ENCODE measurements at regions not wholly inside any gene's neighbourhood (a gene's known extent, or its start where the extent isn't known, plus 50 kb on each side); places are given as distances from the start of the nearest gene placed in this dataset.

DNA sequence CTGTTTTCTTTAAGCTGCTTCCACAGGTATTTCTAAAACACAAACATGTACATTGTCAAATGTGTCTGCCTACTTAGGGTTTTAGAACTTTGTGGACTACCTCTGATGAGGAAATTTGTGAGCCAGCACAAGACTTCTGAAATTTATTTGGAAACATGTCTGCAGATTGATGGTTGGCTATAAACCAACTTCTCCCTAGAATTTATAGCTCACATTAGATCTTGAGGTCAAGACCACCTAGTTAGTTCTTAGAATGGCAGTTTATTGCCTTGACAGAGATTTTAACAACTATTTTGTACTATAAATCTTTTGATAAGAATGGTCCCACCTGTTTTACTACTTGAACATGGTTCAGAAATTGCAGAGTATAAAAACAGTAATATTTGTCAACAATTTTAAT, 72.7 kb upstream of the AADAT start:
- Mint-ChIP-seq H3K4me3 (no peak overlapping the region), H3K4me1 (no peaks in the 10 kb centered on the region), H3K27me3 (ENCODE audit: low read depth) (no peaks in the 10 kb centered on the region), H3K36me3 (peaks cover 17% of the 10 kb centered on the region), H3K27ac (no peak overlapping the region), H3K9me3 (peaks cover 21% of the 10 kb centered on the region)
- CTCF ChIA-PET = no interaction called here
- DNase-seq (ENCODE audit: low spot score) (no peak), ATAC-seq (no peak)
- POLR2A ChIA-PET = no interaction called here
- no peak for TF ChIP-seq TEAD4 (CRISPR knock-in tag; IDR thresholded peaks at IDR 0.05)
- TF ChIP-seq, protein P1, sequence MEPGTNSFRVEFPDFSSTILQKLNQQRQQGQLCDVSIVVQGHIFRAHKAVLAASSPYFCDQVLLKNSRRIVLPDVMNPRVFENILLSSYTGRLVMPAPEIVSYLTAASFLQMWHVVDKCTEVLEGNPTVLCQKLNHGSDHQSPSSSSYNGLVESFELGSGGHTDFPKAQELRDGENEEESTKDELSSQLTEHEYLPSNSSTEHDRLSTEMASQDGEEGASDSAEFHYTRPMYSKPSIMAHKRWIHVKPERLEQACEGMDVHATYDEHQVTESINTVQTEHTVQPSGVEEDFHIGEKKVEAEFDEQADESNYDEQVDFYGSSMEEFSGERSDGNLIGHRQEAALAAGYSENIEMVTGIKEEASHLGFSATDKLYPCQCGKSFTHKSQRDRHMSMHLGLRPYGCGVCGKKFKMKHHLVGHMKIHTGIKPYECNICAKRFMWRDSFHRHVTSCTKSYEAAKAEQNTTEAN (CRISPR knock-in tag; IDR thresholded peaks at IDR 0.05) = no peak
- TF ChIP-seq GRHL2 (CRISPR knock-in tag; IDR thresholded peaks at IDR 0.05; ENCODE audit: insufficient replicate concordance, severe bottlenecking) = no peak
- TF ChIP-seq ESRRA (CRISPR knock-in tag; IDR thresholded peaks at IDR 0.05; ENCODE audit: borderline replicate concordance) = no peak
- no peak for TF ChIP-seq NFYB (CRISPR knock-in tag; conservative IDR thresholded peaks at IDR 0.05; ENCODE audit: low read depth)
- TF ChIP-seq CREB1 (CRISPR knock-in tag; IDR thresholded peaks at IDR 0.05) = no peak
- no peak for TF ChIP-seq ZNF138 (CRISPR knock-in tag; conservative IDR thresholded peaks at IDR 0.05)
- TF ChIP-seq, protein P2, sequence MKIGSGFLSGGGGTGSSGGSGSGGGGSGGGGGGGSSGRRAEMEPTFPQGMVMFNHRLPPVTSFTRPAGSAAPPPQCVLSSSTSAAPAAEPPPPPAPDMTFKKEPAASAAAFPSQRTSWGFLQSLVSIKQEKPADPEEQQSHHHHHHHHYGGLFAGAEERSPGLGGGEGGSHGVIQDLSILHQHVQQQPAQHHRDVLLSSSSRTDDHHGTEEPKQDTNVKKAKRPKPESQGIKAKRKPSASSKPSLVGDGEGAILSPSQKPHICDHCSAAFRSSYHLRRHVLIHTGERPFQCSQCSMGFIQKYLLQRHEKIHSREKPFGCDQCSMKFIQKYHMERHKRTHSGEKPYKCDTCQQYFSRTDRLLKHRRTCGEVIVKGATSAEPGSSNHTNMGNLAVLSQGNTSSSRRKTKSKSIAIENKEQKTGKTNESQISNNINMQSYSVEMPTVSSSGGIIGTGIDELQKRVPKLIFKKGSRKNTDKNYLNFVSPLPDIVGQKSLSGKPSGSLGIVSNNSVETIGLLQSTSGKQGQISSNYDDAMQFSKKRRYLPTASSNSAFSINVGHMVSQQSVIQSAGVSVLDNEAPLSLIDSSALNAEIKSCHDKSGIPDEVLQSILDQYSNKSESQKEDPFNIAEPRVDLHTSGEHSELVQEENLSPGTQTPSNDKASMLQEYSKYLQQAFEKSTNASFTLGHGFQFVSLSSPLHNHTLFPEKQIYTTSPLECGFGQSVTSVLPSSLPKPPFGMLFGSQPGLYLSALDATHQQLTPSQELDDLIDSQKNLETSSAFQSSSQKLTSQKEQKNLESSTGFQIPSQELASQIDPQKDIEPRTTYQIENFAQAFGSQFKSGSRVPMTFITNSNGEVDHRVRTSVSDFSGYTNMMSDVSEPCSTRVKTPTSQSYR (CRISPR knock-in tag; IDR thresholded peaks at IDR 0.05) = no peak
- TF ChIP-seq, protein P3, sequence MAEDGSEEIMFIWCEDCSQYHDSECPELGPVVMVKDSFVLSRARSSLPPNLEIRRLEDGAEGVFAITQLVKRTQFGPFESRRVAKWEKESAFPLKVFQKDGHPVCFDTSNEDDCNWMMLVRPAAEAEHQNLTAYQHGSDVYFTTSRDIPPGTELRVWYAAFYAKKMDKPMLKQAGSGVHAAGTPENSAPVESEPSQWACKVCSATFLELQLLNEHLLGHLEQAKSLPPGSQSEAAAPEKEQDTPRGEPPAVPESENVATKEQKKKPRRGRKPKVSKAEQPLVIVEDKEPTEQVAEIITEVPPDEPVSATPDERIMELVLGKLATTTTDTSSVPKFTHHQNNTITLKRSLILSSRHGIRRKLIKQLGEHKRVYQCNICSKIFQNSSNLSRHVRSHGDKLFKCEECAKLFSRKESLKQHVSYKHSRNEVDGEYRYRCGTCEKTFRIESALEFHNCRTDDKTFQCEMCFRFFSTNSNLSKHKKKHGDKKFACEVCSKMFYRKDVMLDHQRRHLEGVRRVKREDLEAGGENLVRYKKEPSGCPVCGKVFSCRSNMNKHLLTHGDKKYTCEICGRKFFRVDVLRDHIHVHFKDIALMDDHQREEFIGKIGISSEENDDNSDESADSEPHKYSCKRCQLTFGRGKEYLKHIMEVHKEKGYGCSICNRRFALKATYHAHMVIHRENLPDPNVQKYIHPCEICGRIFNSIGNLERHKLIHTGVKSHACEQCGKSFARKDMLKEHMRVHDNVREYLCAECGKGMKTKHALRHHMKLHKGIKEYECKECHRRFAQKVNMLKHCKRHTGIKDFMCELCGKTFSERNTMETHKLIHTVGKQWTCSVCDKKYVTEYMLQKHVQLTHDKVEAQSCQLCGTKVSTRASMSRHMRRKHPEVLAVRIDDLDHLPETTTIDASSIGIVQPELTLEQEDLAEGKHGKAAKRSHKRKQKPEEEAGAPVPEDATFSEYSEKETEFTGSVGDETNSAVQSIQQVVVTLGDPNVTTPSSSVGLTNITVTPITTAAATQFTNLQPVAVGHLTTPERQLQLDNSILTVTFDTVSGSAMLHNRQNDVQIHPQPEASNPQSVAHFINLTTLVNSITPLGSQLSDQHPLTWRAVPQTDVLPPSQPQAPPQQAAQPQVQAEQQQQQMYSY (CRISPR knock-in tag; IDR thresholded peaks at IDR 0.05) = no peak
- TF ChIP-seq, protein P4, sequence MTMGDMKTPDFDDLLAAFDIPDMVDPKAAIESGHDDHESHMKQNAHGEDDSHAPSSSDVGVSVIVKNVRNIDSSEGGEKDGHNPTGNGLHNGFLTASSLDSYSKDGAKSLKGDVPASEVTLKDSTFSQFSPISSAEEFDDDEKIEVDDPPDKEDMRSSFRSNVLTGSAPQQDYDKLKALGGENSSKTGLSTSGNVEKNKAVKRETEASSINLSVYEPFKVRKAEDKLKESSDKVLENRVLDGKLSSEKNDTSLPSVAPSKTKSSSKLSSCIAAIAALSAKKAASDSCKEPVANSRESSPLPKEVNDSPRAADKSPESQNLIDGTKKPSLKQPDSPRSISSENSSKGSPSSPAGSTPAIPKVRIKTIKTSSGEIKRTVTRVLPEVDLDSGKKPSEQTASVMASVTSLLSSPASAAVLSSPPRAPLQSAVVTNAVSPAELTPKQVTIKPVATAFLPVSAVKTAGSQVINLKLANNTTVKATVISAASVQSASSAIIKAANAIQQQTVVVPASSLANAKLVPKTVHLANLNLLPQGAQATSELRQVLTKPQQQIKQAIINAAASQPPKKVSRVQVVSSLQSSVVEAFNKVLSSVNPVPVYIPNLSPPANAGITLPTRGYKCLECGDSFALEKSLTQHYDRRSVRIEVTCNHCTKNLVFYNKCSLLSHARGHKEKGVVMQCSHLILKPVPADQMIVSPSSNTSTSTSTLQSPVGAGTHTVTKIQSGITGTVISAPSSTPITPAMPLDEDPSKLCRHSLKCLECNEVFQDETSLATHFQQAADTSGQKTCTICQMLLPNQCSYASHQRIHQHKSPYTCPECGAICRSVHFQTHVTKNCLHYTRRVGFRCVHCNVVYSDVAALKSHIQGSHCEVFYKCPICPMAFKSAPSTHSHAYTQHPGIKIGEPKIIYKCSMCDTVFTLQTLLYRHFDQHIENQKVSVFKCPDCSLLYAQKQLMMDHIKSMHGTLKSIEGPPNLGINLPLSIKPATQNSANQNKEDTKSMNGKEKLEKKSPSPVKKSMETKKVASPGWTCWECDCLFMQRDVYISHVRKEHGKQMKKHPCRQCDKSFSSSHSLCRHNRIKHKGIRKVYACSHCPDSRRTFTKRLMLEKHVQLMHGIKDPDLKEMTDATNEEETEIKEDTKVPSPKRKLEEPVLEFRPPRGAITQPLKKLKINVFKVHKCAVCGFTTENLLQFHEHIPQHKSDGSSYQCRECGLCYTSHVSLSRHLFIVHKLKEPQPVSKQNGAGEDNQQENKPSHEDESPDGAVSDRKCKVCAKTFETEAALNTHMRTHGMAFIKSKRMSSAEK (CRISPR knock-in tag; IDR thresholded peaks at IDR 0.05; ENCODE audit: borderline replicate concordance) = no peak
- TF ChIP-seq MYBL2 (CRISPR knock-in tag; IDR thresholded peaks at IDR 0.05) = no peak
- no peak for TF ChIP-seq GTF2I (CRISPR knock-in tag; conservative IDR thresholded peaks at IDR 0.05)
- TF ChIP-seq, protein P5, sequence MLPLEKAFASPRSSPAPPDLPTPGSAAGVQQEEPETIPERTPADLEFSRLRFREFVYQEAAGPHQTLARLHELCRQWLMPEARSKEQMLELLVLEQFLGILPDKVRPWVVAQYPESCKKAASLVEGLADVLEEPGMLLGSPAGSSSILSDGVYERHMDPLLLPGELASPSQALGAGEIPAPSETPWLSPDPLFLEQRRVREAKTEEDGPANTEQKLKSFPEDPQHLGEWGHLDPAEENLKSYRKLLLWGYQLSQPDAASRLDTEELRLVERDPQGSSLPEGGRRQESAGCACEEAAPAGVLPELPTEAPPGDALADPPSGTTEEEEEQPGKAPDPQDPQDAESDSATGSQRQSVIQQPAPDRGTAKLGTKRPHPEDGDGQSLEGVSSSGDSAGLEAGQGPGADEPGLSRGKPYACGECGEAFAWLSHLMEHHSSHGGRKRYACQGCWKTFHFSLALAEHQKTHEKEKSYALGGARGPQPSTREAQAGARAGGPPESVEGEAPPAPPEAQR (CRISPR knock-in tag; IDR thresholded peaks at IDR 0.05) = no peak
- TF ChIP-seq SOX15 (CRISPR knock-in tag; IDR thresholded peaks at IDR 0.05) = no peak
- no peak for TF ChIP-seq ZNF317 (CRISPR knock-in tag; IDR thresholded peaks at IDR 0.05; ENCODE audit: borderline replicate concordance, low read depth)
- no peak for TF ChIP-seq ZNF232 (CRISPR knock-in tag; IDR thresholded peaks at IDR 0.05)
- TF ChIP-seq, protein P6, sequence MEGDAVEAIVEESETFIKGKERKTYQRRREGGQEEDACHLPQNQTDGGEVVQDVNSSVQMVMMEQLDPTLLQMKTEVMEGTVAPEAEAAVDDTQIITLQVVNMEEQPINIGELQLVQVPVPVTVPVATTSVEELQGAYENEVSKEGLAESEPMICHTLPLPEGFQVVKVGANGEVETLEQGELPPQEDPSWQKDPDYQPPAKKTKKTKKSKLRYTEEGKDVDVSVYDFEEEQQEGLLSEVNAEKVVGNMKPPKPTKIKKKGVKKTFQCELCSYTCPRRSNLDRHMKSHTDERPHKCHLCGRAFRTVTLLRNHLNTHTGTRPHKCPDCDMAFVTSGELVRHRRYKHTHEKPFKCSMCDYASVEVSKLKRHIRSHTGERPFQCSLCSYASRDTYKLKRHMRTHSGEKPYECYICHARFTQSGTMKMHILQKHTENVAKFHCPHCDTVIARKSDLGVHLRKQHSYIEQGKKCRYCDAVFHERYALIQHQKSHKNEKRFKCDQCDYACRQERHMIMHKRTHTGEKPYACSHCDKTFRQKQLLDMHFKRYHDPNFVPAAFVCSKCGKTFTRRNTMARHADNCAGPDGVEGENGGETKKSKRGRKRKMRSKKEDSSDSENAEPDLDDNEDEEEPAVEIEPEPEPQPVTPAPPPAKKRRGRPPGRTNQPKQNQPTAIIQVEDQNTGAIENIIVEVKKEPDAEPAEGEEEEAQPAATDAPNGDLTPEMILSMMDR (IDR thresholded peaks at IDR 0.05) = no peak
- TF ChIP-seq, protein P7, sequence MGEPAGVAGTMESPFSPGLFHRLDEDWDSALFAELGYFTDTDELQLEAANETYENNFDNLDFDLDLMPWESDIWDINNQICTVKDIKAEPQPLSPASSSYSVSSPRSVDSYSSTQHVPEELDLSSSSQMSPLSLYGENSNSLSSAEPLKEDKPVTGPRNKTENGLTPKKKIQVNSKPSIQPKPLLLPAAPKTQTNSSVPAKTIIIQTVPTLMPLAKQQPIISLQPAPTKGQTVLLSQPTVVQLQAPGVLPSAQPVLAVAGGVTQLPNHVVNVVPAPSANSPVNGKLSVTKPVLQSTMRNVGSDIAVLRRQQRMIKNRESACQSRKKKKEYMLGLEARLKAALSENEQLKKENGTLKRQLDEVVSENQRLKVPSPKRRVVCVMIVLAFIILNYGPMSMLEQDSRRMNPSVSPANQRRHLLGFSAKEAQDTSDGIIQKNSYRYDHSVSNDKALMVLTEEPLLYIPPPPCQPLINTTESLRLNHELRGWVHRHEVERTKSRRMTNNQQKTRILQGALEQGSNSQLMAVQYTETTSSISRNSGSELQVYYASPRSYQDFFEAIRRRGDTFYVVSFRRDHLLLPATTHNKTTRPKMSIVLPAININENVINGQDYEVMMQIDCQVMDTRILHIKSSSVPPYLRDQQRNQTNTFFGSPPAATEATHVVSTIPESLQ (CRISPR knock-in tag; IDR thresholded peaks at IDR 0.05) = no peak
- no peak for TF ChIP-seq MXD4 (CRISPR knock-in tag; IDR thresholded peaks at IDR 0.05; ENCODE audit: borderline replicate concordance)
- TF ChIP-seq, protein P8, sequence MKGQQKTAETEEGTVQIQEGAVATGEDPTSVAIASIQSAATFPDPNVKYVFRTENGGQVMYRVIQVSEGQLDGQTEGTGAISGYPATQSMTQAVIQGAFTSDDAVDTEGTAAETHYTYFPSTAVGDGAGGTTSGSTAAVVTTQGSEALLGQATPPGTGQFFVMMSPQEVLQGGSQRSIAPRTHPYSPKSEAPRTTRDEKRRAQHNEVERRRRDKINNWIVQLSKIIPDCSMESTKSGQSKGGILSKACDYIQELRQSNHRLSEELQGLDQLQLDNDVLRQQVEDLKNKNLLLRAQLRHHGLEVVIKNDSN (CRISPR knock-in tag; IDR thresholded peaks at IDR 0.05) = no peak
